ENCODE measurements at regions not wholly inside any gene's neighbourhood (a gene's known extent, or its start where the extent isn't known, plus 50 kb on each side); places are given as distances from the start of the nearest gene placed in this dataset.

DNA sequence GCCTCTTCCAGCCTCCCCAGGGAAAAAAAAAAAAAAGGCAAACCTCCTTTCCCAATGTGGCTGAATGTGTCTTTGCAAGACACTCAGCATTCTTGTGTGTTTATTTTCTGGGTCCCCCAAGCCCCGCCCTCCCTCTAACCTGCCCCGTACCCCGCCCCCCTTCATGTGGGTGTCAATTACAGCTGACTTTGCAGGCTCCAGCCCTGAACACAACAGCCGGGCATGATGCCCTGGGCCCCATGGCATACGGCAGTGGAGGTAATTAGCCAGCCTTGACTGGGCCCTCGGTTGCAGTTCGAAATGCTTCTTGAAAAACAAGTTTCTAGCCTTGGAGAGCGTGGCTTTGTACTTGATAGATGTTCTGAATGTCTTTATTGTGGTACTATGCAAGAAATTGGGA is 354.7 kb upstream of the RBFOX1 start:
- Mint-ChIP-seq H3K27ac (ENCODE audit: unreplicated experiment) (no peak overlapping the region), H3K36me3 (ENCODE audit: insufficient read depth, unreplicated experiment) (no peaks in the 10 kb centered on the region), H3K9me3 (ENCODE audit: low read depth, unreplicated experiment) (peaks cover 13% of the 10 kb centered on the region), H3K27me3 (ENCODE audit: unreplicated experiment) (no peaks in the 10 kb centered on the region), H3K4me1 (ENCODE audit: low read depth, unreplicated experiment) (no peaks in the 10 kb centered on the region), H3K4me3 (ENCODE audit: low read depth, unreplicated experiment) (no peak overlapping the region)
- intact Hi-C loops (cut with micrococcal nuclease; ENCODE audit: unreplicated experiment): no loop called here
- CTCF ChIA-PET: no interaction called here
- TF ChIP-seq CTCF (IDR thresholded peaks at IDR 0.05; ENCODE audit: unreplicated experiment): no peak
- BruUV-seq (replicated peaks): no TSS peak
- DNase-seq: no peak

- no peak overlapping the region for H3K4me3 Mint-ChIP-seq (ENCODE audit: low read depth, unreplicated experiment)
- no TSS peak for BruUV-seq (replicated peaks)
- no peak for DNase-seq
- intact Hi-C loops (cut with micrococcal nuclease; ENCODE audit: unreplicated experiment): no loop called here
- no peaks in the 10 kb centered on the region for H3K36me3 Mint-ChIP-seq (ENCODE audit: insufficient read depth, unreplicated experiment)
- TF ChIP-seq CTCF (IDR thresholded peaks at IDR 0.05; ENCODE audit: unreplicated experiment): no peak
- no peaks in the 10 kb centered on the region for H3K4me1 Mint-ChIP-seq (ENCODE audit: low read depth, unreplicated experiment)
- CTCF ChIA-PET: no interaction called here
- H3K27me3 Mint-ChIP-seq (ENCODE audit: unreplicated experiment): no peaks in the 10 kb centered on the region
- peaks cover 16% of the 10 kb centered on the region for H3K9me3 Mint-ChIP-seq (ENCODE audit: low read depth, unreplicated experiment)
- no peak overlapping the region for H3K27ac Mint-ChIP-seq (ENCODE audit: unreplicated experiment)
Observed at GRCh38 chr16:6977291-6977690, 355.4 kb upstream of the RBFOX1 start.

DNA sequence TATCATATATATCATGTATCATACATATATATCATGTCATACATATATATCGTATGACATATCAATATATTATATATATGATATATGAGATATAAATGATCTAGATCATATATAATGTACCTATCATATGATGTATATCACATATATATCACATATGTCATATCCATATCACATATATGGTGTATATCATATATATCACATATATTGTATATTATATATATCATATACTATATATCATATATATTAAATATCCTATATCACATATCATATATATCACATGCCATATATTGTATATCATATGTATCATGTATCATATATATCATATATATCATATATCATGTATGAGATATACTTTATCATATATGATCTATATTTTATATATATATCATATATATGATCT is 355.9 kb upstream of the RBFOX1 start:
- Mint-ChIP-seq H3K9me3 (ENCODE audit: low read depth, unreplicated experiment) (peaks cover 18% of the 10 kb centered on the region), H3K27me3 (ENCODE audit: unreplicated experiment) (no peaks in the 10 kb centered on the region), H3K4me3 (ENCODE audit: low read depth, unreplicated experiment) (no peak overlapping the region), H3K36me3 (ENCODE audit: insufficient read depth, unreplicated experiment) (no peaks in the 10 kb centered on the region), H3K4me1 (ENCODE audit: low read depth, unreplicated experiment) (no peaks in the 10 kb centered on the region), H3K27ac (ENCODE audit: unreplicated experiment) (no peak overlapping the region)
- intact Hi-C loops (cut with micrococcal nuclease; ENCODE audit: unreplicated experiment): no loop called here
- BruUV-seq (replicated peaks): no TSS peak
- no peak for DNase-seq
- TF ChIP-seq CTCF (IDR thresholded peaks at IDR 0.05; ENCODE audit: unreplicated experiment): no peak
- CTCF ChIA-PET: no interaction called here

- Mint-ChIP-seq H3K9me3 (ENCODE audit: low read depth, unreplicated experiment) (peaks cover 27% of the 10 kb centered on the region), H3K27ac (ENCODE audit: unreplicated experiment) (no peak overlapping the region), H3K36me3 (ENCODE audit: insufficient read depth, unreplicated experiment) (no peaks in the 10 kb centered on the region), H3K4me1 (ENCODE audit: low read depth, unreplicated experiment) (no peaks in the 10 kb centered on the region), H3K27me3 (ENCODE audit: unreplicated experiment) (no peaks in the 10 kb centered on the region), H3K4me3 (ENCODE audit: low read depth, unreplicated experiment) (no peak overlapping the region)
- CTCF ChIA-PET: no interaction called here
- DNase-seq: no peak
- no TSS peak for BruUV-seq (replicated peaks)
- TF ChIP-seq CTCF (IDR thresholded peaks at IDR 0.05; ENCODE audit: unreplicated experiment): no peak
- intact Hi-C loops (cut with micrococcal nuclease; ENCODE audit: unreplicated experiment): no loop called here
Observed at GRCh38 chr16:6970171-6970857, 362.3 kb upstream of the RBFOX1 start.

Measured in Calu3 (cell line).